Calu3 (cell line): ENCODE measurements at regions not wholly inside any gene's neighbourhood (a gene's known extent, or its start where the extent isn't known, plus 50 kb on each side); places are given as distances from the start of the nearest gene placed in this dataset.

Experiments used
- BruUV-seq: library from RNA; stranded (reverse); fragments of 400-500 nt; replicated peaks from 2 replicates; lab custom pipeline; 2021; lab: Mats Ljungman, UMichigan
- CTCF ChIA-PET: fragments of 300-600 bp; sonication (Branson Sonifier 250); formaldehyde crosslinking; loops from one replicate; lab custom pipeline; 2022; ENCODE audit warnings: antibody characterized with exemption; lab: Charles Lee
- DNase-seq: peaks from one replicate; pipeline ENCODE4 v3.0.0; 2022
- H3K27ac Mint-ChIP-seq: one replicate; pipeline ENCODE4 v1.8.0; 2022; ENCODE audit warnings: mixed read lengths; ENCODE audit not compliant: unreplicated experiment
- H3K27me3 Mint-ChIP-seq: one replicate; pipeline ENCODE4 v1.8.0; 2022; ENCODE audit warnings: mixed read lengths; ENCODE audit not compliant: unreplicated experiment
- H3K36me3 Mint-ChIP-seq: one replicate; pipeline ENCODE4 v1.8.0; 2022; ENCODE audit warnings: mild to moderate bottlenecking, moderate library complexity, mixed read lengths; ENCODE audit not compliant: insufficient read depth, unreplicated experiment
- H3K4me1 Mint-ChIP-seq: one replicate; pipeline ENCODE4 v1.8.0; 2022; ENCODE audit warnings: mild to moderate bottlenecking, low read depth, mixed read lengths; ENCODE audit not compliant: unreplicated experiment
- H3K4me3 Mint-ChIP-seq: one replicate; pipeline ENCODE4 v1.8.0; 2022; ENCODE audit warnings: mild to moderate bottlenecking, low read depth, moderate library complexity, mixed read lengths; ENCODE audit not compliant: unreplicated experiment
- H3K9me3 Mint-ChIP-seq: one replicate; pipeline ENCODE4 v1.8.0; 2022; ENCODE audit warnings: low read depth, mixed read lengths; ENCODE audit not compliant: unreplicated experiment
- CTCF ChIP-seq: fragments of 200-600 bp; IDR thresholded peaks from one replicate; pipeline ENCODE4 v1.8.0; 2022; ENCODE audit warnings: antibody characterized with exemption; ENCODE audit not compliant: unreplicated experiment
- intact Hi-C: fragments of 100-400 bp; cut with micrococcal nuclease; formaldehyde crosslinking; loops from one replicate; pipeline ENCODE4 v1.10.0; 2022; ENCODE audit not compliant: unreplicated experiment

GRCh38 chr11:39664023-39664422, 1795.4 kb downstream of the LRRC4C start:
- H3K4me3 Mint-ChIP-seq: no peak overlapping the region
- H3K27ac Mint-ChIP-seq: no peak overlapping the region
- H3K4me1 Mint-ChIP-seq: no peaks in the 10 kb centered on the region
- BruUV-seq: no TSS peak
- CTCF ChIA-PET: no interaction called here
- peaks cover 12% of the 10 kb centered on the region for H3K9me3 Mint-ChIP-seq
- no peaks in the 10 kb centered on the region for H3K36me3 Mint-ChIP-seq
- H3K27me3 Mint-ChIP-seq: no peaks in the 10 kb centered on the region
- DNase-seq: no peak
- intact Hi-C loops: no loop called here
- TF ChIP-seq CTCF: no peak

- no peak overlapping the region for H3K27ac Mint-ChIP-seq
- BruUV-seq: no TSS peak
- DNase-seq: no peak
- no peaks in the 10 kb centered on the region for H3K36me3 Mint-ChIP-seq
- no peak for TF ChIP-seq CTCF
- intact Hi-C loops: no loop called here
- no peaks in the 10 kb centered on the region for H3K4me1 Mint-ChIP-seq
- H3K4me3 Mint-ChIP-seq: no peak overlapping the region
- CTCF ChIA-PET: no interaction called here
- peaks cover 11% of the 10 kb centered on the region for H3K9me3 Mint-ChIP-seq
- H3K27me3 Mint-ChIP-seq: no peaks in the 10 kb centered on the region
Measured at GRCh38 chr11:39661890-39662289, 1797.6 kb downstream of the LRRC4C start.

GRCh38 chr11:39651857-39652461, 1807.5 kb downstream of the LRRC4C start:
- no peaks in the 10 kb centered on the region for H3K9me3 Mint-ChIP-seq

GRCh38 chr11:39641751-39642150, 1817.7 kb downstream of the LRRC4C start:
- BruUV-seq: no TSS peak
- intact Hi-C loops: no loop called here
- Mint-ChIP-seq H3K27me3 (no peaks in the 10 kb centered on the region), H3K27ac (no peak overlapping the region), H3K4me1 (no peaks in the 10 kb centered on the region), H3K4me3 (no peak overlapping the region), H3K9me3 (peaks cover 25% of the 10 kb centered on the region), H3K36me3 (no peaks in the 10 kb centered on the region)
- no peak for TF ChIP-seq CTCF
- CTCF ChIA-PET: no interaction called here
- DNase-seq: no peak

More at GRCh38 chr11:39651857-39652461, 1807.5 kb downstream of the LRRC4C start:
- no peak for DNase-seq
- BruUV-seq: no TSS peak
- Mint-ChIP-seq H3K27ac (no peak overlapping the region), H3K4me1 (no peaks in the 10 kb centered on the region), H3K36me3 (no peaks in the 10 kb centered on the region), H3K4me3 (no peak overlapping the region), H3K27me3 (no peaks in the 10 kb centered on the region)
- intact Hi-C loops: no loop called here
- no peak for TF ChIP-seq CTCF
- CTCF ChIA-PET: no interaction called here
